CD4-positive, alpha-beta T cell treated with Interferon alpha-2 for 1 hour (primary cell): ENCODE measurements at regions not wholly inside any gene's neighbourhood (a gene's known extent, or its start where the extent isn't known, plus 50 kb on each side); places are given as distances from the start of the nearest gene placed in this dataset.
"Not testable (repeated sequence)": the region's sequence is repeated elsewhere in the genome, so short reads cannot be mapped to it uniquely, and the experiment has no call there.

Experiments used
- DNase-seq, 2 donors: peaks; one replicate each; pipeline ENCODE4 v3.0.0-alpha.2; 2020 to 2022

DNA sequence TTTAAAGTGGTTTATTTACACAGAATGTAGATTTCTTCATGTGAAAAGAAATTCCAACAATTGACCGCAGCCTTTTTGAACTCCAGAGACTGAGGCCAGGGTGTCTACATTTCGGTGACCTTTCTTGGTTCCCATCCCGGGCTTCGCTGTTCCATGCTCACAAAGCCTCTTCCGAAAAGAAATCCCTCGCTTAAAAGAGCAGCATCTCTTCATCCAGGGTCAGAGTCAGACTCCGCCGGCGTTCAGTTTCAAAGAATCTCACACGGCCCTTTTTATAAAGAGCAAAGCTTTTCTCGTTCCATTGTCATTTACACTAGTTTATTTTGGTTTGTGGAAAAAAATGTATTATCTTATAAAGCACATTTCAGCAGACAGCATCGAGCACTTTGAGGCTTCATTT lies 530.6 kb upstream of the B3GAT1 start:
- DNase-seq, result no peak

- DNase-seq, result not testable (repeated sequence)
Measured at GRCh38 chr11:134941936-134942600, 530.0 kb upstream of the B3GAT1 start.

- DNase-seq, result no peak
Measured at GRCh38 chr11:134941326-134941725, 529.3 kb upstream of the B3GAT1 start.

DNA sequence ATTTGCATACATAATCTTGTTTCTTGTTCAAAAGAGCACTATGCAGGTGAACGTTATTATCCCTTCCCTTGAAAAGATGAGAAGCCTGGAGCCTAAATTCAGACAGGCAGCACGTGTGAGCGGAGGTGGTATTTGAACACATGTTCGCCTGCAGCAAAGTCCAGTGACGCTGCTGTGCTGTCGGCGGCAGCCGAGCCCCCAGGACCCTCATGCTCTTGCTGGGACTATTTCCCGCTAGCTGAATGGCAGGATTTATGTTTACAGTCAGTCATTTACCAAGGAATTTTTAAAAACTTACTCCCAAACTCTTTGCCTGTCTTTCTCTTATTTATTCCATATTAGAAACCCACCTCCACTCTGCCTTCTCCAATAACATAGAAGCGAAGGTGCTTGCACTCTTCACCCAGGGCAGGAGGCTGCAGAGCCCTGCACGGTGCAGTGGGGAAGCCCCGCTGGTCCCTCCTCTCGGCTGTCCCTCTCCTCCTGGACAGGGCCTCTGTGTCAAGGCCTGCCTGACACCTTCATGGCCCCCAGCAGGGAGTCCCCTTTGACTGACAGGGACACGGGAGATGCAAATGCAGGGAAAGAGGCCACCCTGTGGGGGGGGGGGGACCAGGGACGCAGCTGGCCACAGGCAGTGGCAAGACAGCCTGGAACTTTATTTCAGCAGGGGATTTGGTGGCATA lies 528.5 kb upstream of the B3GAT1 start:
- DNase-seq, result no peak

DNA sequence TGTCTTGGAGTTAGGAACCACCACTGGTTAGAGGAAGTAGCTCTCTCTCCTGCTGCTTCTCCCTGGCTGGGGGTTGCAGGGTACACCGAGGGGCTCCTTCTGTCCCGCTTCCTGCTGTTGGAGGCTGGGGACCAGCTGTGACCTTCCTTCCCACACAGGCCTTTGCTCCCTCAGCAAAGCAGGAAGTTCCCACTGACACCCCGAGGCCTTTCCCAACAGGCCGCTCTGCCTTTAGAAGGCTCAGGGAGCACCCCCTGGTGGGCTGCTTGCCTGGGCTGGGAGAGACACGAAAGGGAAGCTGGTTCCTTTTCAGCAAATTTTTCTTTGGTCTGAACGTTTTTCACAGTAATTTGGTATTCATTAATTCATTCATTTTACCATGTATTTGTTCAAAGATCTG lies 527.9 kb upstream of the B3GAT1 start:
- no peak for DNase-seq

- no peak for DNase-seq
Measured at GRCh38 chr11:134939031-134939430, 527.0 kb upstream of the B3GAT1 start.

GRCh38 chr11:134938212-134938611 lies 526.2 kb upstream of the B3GAT1 start:
- no peak for DNase-seq

DNA sequence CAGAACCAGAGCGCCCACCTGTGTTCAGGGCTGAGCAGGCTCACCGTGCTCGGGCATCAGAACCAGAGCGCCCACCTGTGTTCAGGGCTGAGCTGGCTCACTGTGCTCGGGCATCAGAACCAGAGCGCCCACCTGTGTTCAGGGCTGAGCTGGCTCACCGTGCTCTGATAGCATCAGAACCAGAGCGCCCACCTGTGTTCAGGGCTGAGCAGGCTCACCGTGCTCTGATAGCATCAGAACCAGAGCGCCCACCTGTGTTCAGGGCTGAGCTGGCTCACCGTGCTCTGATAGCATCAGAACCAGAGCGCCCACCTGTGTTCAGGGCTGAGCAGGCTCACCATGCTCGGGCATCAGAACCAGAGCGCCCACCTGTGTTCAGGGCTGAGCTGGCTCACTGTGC lies 525.2 kb upstream of the B3GAT1 start:
- DNase-seq, result not testable (repeated sequence)

GRCh38 chr11:134932761-134933160 lies 520.7 kb upstream of the B3GAT1 start:
- DNase-seq, result no peak

DNA sequence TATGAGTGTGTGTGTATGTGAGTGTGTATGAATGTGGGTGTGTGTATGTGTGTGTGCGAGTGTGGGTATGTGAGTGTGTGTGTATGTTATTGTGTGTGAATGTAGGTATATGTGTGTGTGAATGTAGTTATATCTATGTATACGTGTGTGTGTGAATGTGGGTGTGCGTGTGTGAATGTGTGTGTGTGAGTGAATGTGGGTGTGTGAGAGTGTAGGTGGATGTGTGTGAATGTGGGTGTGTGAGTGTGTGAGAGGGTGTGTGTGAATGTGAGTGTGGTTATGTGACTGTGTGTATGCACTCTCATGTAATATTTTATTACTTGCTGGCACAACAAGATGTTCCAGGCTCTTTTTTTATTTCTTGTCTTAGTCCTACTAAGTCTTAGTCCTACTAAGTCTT lies 513.4 kb upstream of the B3GAT1 start:
- no peak for DNase-seq

- DNase-seq, result no peak
Measured at GRCh38 chr11:134923441-134923840, 511.4 kb upstream of the B3GAT1 start.

- DNase-seq, result no peak
Measured at GRCh38 chr11:134921938-134922337, 509.9 kb upstream of the B3GAT1 start.

- no peak for DNase-seq
Measured at GRCh38 chr11:134920851-134921608, 509.0 kb upstream of the B3GAT1 start.

- no peak for DNase-seq
Measured at GRCh38 chr11:134916421-134917213, 504.6 kb upstream of the B3GAT1 start.

DNA sequence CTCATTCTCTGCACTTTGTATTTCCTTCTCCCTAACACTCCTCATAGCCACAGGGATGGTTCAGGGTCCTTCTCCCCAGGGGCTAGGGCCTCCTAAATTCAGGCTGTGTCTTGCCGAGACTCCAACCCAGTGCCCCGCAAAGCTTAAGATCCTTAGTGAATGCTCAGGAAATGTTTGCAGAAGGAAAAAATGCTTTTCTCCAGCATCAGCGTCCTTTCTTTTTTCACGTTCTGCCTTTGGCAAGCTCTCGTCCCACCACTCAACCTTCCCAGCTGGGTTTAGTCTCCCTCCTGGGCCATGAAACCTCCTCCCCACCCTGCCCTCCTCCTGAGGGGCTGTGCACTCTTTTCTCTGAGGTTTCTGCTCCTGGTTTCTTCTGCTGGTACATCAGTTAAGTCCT lies 503.8 kb upstream of the B3GAT1 start:
- DNase-seq, result no peak

DNA sequence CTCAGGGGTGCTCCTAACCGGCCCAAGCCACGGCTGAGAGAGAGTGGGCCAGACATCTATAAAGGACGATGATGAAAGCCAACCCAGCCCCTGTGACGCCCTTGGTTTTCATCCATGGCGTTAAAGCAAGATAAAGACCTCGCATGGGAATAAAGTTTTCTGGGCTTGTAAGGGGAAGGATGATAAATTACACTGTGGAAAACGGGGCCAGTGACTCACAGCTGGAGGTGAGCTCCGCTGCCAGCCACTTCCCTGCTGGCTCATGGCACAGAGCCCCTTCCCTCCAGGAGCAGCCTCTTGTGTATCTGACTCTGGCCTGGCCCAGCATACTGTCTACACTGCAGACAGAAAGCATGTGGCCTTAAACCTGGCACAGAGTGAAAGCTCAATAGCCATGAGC lies 503.2 kb upstream of the B3GAT1 start:
- DNase-seq, result no peak

GRCh38 chr11:134913999-134914590 lies 502.1 kb upstream of the B3GAT1 start:
- DNase-seq, result no peak

- no peak for DNase-seq
Measured at GRCh38 chr11:134913391-134913790, 501.3 kb upstream of the B3GAT1 start.

DNA sequence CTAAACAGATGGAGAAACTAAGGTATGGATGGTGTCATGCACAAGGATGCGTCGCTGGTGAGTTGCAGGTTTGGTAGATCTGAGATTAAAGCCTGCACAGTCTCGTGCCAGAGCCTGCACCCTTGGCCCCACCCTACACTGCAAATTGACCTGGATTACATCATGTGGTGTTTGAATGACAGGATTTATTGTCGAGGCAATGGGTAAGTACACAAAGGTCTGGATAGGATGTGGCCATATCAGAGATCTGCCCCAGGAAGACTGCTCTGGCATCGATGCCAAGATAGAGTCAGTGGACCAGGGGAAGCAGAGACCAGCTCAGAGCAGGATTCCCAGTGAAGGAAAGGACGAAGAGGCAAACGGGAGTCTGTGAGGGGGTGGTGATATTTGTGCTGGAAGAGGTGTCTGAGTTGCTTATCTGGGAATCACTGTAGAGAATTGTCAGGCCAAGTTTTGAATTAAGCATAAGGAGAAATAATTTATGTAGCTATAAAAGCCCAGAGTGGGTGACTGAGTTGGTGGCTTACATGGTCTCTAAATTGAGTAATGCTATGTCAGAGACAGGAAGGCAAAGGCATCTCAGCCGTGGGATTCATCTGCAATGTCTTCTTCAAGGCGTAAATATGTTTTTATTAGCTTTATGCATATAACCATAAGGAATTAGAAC lies 499.6 kb upstream of the B3GAT1 start:
- no peak for DNase-seq

DNA sequence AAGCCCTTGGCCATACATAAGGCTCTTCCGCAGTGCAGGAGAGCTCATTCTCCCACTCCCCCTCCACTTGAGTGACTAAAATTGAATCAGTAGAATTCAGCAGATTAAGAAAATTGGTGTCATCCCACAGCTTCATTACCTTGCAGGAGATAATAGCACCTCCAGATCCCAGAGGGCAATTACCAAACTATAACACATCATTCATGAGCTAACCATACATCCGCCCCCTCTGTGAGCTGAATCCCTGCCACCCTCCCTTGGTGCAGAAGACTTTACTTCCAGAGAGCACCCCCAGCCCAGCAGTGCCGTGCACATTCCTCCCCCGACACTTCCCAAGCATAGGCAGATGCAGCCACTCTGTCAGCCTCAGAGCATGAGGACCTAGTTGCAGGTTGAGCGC lies 496.5 kb upstream of the B3GAT1 start:
- no peak for DNase-seq

DNA sequence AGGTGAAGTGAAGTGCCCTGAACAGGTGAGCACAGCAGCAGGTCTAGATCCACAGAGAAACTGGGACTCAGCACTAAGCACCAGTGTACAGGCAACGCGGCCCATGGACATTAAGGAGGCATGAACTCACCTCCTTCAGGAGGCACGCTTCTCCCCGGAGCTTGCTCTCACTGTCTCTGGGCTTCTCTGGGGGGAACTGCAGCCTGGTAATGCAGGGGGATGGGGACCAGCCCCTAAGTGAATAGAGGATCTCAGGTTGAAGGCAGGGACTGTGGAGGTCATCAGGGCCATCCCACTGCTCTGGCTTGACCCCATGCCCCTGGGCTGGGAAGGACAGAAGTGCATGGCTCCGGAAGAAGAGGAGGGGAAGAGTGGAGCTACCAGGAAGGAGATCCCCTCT lies 495.6 kb upstream of the B3GAT1 start:
- DNase-seq, result no peak

GRCh38 chr11:134906356-134906955 lies 494.4 kb upstream of the B3GAT1 start:
- DNase-seq, result no peak
